ENCODE measurements at regions not wholly inside any gene's neighbourhood (a gene's known extent, or its start where the extent isn't known, plus 50 kb on each side); places are given as distances from the start of the nearest gene placed in this dataset.

DNA sequence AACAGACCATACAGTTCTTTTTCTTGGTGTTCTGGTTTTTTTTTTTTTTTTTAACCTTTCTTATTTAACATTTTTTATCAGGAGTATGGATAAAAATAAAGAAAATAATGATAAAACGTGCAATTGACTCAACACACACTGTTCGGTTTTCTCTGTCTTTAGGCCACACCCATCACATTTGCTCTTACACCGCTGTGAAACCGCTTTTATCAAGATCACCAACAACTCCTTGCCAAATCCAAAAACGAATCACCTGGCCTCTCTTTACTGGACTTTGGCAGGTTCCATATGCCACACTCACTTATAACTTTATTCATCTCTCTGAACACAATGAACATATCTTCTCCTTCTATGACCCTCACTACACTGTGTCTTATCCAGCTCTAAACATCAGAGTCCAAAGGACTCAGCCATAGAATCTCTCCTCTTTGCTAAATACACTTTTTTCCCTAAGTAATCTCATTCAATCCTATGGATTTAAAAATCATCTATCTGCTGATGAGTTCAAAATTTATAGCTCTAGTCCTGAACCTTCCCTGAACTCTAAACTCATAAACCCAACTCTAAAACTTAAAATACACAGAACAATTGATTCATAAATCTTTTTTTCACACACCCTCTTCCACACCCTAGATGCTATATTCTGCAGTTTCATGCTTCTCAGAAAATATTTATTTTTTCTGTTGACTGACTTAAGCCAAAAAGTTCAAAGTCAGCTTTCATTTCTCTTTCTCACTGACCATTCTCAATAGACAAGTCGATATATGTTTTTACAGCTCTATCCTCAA lies 800.6 kb upstream of the SOX9 start:
- intact Hi-C loops (cut with micrococcal nuclease; ENCODE audit: unreplicated experiment) = no loop called here
- DNase-seq (ENCODE audit: low spot score) = no peak
- ChIA-PET POLR2A (ENCODE audit: low non-redundant PET) (no interaction called here), CTCF (interaction anchor here (0.7 kb wide), 1 partner anchor 598 kb away, joined by 6 read pairs; no protein-coding TSS in a partner anchor)
- Histone ChIP-seq H3K27me3 (replicated peaks; ENCODE audit: insufficient read depth, low read depth, low read length, poor library complexity) (no peaks in the 10 kb centered on the region), H3K27ac (ENCODE audit: low read depth, low read length, poor library complexity, severe bottlenecking) (no peak overlapping the region), H3K4me3 (ENCODE audit: low read depth, low read length, poor library complexity, severe bottlenecking) (no peak overlapping the region), H3K9me3 (ENCODE audit: low read depth, low read length, poor library complexity, severe bottlenecking) (peaks cover 5% of the 10 kb centered on the region), H3K36me3 (ENCODE audit: insufficient read depth, low read length, poor library complexity, severe bottlenecking) (no peaks in the 10 kb centered on the region), H3K4me1 (ENCODE audit: insufficient read depth, low read length, poor library complexity, severe bottlenecking) (no peaks in the 10 kb centered on the region)
- no TSS peak for BruUV-seq (replicated peaks)
- TF ChIP-seq, protein P1, sequence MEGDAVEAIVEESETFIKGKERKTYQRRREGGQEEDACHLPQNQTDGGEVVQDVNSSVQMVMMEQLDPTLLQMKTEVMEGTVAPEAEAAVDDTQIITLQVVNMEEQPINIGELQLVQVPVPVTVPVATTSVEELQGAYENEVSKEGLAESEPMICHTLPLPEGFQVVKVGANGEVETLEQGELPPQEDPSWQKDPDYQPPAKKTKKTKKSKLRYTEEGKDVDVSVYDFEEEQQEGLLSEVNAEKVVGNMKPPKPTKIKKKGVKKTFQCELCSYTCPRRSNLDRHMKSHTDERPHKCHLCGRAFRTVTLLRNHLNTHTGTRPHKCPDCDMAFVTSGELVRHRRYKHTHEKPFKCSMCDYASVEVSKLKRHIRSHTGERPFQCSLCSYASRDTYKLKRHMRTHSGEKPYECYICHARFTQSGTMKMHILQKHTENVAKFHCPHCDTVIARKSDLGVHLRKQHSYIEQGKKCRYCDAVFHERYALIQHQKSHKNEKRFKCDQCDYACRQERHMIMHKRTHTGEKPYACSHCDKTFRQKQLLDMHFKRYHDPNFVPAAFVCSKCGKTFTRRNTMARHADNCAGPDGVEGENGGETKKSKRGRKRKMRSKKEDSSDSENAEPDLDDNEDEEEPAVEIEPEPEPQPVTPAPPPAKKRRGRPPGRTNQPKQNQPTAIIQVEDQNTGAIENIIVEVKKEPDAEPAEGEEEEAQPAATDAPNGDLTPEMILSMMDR (conservative IDR thresholded peaks at IDR 0.05; ENCODE audit: low read depth, low read length) = no peak

DNA sequence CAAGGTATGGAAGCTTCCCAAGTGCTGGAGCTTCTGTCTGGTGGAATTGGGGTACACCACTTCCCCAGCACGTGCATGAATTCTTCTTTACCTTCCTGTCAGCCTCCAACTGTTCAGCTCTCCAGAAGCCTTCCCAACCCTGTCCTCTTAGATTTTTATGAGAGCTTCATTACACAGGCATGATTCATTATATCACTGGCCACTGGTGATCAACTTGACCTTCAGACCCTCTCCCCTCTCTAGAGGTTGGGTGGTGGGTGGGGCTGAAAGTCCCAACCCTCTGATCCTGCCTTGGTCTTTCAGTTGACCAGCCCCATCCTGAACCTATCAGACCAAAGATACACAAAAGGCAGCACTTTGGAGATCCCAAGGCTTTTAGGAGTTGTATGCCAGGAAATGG lies 795.7 kb upstream of the SOX9 start:
- TF ChIP-seq EZH2 (IDR thresholded peaks at IDR 0.05; ENCODE audit: borderline replicate concordance, low read depth, low read length, poor library complexity, severe bottlenecking) = no peak
- TF ChIP-seq, protein P1 (conservative IDR thresholded peaks at IDR 0.05; ENCODE audit: low read depth, low read length) = no peak
- DNase-seq (ENCODE audit: low spot score) = no peak
- BruUV-seq (replicated peaks) = no TSS peak
- ChIA-PET POLR2A (ENCODE audit: low non-redundant PET) (no interaction called here), CTCF (no interaction called here)
- no peaks in the 10 kb centered on the region for H3K4me1 ChIP-seq (ENCODE audit: insufficient read depth, low read length, poor library complexity, severe bottlenecking)
- no peaks in the 10 kb centered on the region for H3K27me3 ChIP-seq (replicated peaks; ENCODE audit: insufficient read depth, low read depth, low read length, poor library complexity)
- intact Hi-C loops (cut with micrococcal nuclease; ENCODE audit: unreplicated experiment) = no loop called here
- H3K9me3 ChIP-seq (ENCODE audit: low read depth, low read length, poor library complexity, severe bottlenecking) = no peaks in the 10 kb centered on the region
- H3K4me3 ChIP-seq (ENCODE audit: low read depth, low read length, poor library complexity, severe bottlenecking) = no peak overlapping the region
- no peaks in the 10 kb centered on the region for H3K36me3 ChIP-seq (ENCODE audit: insufficient read depth, low read length, poor library complexity, severe bottlenecking)
- H3K27ac ChIP-seq (ENCODE audit: low read depth, low read length, poor library complexity, severe bottlenecking) = no peak overlapping the region

DNA sequence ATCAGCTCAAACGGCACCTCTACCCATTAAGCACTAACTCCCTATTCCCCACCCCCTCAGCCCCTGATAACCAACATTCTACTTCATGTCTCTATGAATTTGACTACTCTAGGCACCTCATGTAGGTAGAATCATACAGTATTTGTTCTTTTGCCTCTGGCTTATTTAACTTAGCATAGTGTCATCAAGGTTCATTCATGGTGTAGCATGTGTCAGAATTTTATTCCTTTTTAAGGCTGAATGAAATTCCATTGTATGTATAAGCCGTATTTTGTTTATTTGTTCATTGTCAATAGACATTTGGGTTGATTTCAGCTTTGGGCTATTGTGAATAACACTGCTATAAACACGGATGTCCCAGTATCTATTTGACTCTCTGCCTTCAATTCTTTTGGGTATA lies 794.9 kb upstream of the SOX9 start:
- no peak for DNase-seq (ENCODE audit: low spot score)
- H3K4me1 ChIP-seq (ENCODE audit: insufficient read depth, low read length, poor library complexity, severe bottlenecking) = no peaks in the 10 kb centered on the region
- intact Hi-C loops (cut with micrococcal nuclease; ENCODE audit: unreplicated experiment) = no loop called here
- no peaks in the 10 kb centered on the region for H3K27me3 ChIP-seq (replicated peaks; ENCODE audit: insufficient read depth, low read depth, low read length, poor library complexity)
- H3K36me3 ChIP-seq (ENCODE audit: insufficient read depth, low read length, poor library complexity, severe bottlenecking) = no peaks in the 10 kb centered on the region
- ChIA-PET CTCF (no interaction called here), POLR2A (ENCODE audit: low non-redundant PET) (no interaction called here)
- no peak overlapping the region for H3K4me3 ChIP-seq (ENCODE audit: low read depth, low read length, poor library complexity, severe bottlenecking)
- no TSS peak for BruUV-seq (replicated peaks)
- TF ChIP-seq, protein P1 (conservative IDR thresholded peaks at IDR 0.05; ENCODE audit: low read depth, low read length) = no peak
- TF ChIP-seq EZH2 (IDR thresholded peaks at IDR 0.05; ENCODE audit: borderline replicate concordance, low read depth, low read length, poor library complexity, severe bottlenecking) = no peak
- H3K27ac ChIP-seq (ENCODE audit: low read depth, low read length, poor library complexity, severe bottlenecking) = no peak overlapping the region
- no peaks in the 10 kb centered on the region for H3K9me3 ChIP-seq (ENCODE audit: low read depth, low read length, poor library complexity, severe bottlenecking)
